RWPE2 (cell line): ENCODE measurements at regions not wholly inside any gene's neighbourhood (a gene's known extent, or its start where the extent isn't known, plus 50 kb on each side); places are given as distances from the start of the nearest gene placed in this dataset.

ENCODE experiments used
- ATAC-seq: fragments of 200-7000 bp; cut with Tn5 transposase; 3 replicates; pipeline ENCODE4 v1.9.1; 2021; ENCODE audit warnings: low read depth
- DNase-seq: peaks from one replicate; pipeline ENCODE4 v3.0.0-alpha.2; 2020; ENCODE audit warnings: low spot score
- H3K27ac ChIP-seq: fragments of 450-650 bp; 2 replicates; pipeline ENCODE4 v1.5.1; 2017; ENCODE audit warnings: mild to moderate bottlenecking; ENCODE audit not compliant: poor library complexity, severe bottlenecking
- H3K27me3 ChIP-seq: fragments of 250-450 bp; sonication (Bioruptor Pico); 2 replicates; pipeline ENCODE4 v1.5.1; 2021; ENCODE audit warnings: mild to moderate bottlenecking, moderate library complexity; ENCODE audit not compliant: insufficient read depth, poor library complexity, severe bottlenecking
- H3K36me3 ChIP-seq: fragments of 250-450 bp; sonication (Bioruptor Pico); 2 replicates; pipeline ENCODE4 v1.5.1; 2020; ENCODE audit warnings: low read depth, mild to moderate bottlenecking, moderate library complexity
- H3K4me1 ChIP-seq: fragments of 250-450 bp; sonication (Bioruptor Pico); 2 replicates; pipeline ENCODE4 v1.5.1; 2021; ENCODE audit warnings: mild to moderate bottlenecking, moderate library complexity; ENCODE audit not compliant: insufficient read depth, poor library complexity, severe bottlenecking
- H3K4me3 ChIP-seq: fragments of 250-450 bp; sonication (Bioruptor Pico); 2 replicates; pipeline ENCODE4 v1.5.1; 2021; ENCODE audit warnings: mild to moderate bottlenecking, moderate library complexity; ENCODE audit not compliant: severe bottlenecking
- H3K9me3 ChIP-seq: fragments of 250-450 bp; sonication (Bioruptor Pico); 2 replicates; pipeline ENCODE4 v1.5.1; 2021; ENCODE audit warnings: mild to moderate bottlenecking, moderate library complexity; ENCODE audit not compliant: severe bottlenecking
- TF ChIP-seq, protein P1 (sequence below): fragments of 450-650 bp; IDR thresholded peaks from one replicate; pipeline ENCODE4 v1.5.1; 2017; ENCODE audit warnings: mild to moderate bottlenecking, moderate library complexity; ENCODE audit not compliant: poor library complexity, severe bottlenecking

DNA sequence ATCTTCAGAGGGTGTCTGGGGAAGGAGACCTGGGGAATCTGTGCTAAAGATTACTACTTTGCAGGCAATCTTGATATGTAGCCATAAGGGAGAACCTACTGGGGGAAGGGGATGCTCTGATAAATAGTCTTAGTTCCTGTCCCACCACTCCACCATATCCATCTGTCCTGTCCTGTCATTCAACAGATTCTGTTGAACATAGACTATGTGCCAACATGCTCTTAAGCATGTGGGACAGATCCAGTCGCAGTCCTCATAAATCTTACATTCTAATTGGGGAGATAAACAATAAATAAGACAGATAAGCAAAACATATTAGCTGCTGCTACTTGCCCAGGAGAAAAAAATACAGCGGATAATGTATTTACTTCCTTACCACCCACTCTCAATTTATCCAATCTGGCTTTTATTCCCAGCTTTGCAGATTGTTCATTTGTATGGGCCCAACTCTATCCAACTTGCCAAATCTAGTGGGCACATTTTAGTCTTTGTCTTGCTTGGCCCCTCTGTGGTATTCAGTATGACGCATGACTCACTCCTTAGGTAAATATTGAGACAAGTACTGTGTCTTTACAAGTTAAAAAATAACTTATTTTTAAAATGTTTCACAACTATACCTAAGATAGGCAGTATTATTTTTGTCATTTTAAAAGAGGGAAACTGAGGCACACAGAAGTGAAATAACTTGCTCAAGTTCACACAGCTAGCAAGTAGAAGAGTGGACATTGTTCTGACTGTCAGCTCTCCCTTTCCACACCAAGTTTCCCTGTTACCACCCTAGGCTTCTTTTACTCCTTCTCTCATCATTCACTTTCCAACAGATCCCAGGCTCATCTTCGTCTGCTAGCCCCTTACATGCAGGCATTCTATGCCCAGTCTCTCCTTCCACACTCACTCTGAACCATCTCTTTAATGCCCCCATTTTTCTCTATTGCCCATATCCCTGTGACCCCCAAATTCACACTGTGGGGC is 133.6 kb upstream of the SESN3 start:
- no peak overlapping the region for H3K4me3 ChIP-seq
- ATAC-seq (peak; percentile 99), DNase-seq (no peak)
- H3K4me1 ChIP-seq: peaks cover 19% of the 10 kb centered on the region
- no peaks in the 10 kb centered on the region for H3K36me3 ChIP-seq
- no peaks in the 10 kb centered on the region for H3K9me3 ChIP-seq
- H3K27me3 ChIP-seq: no peaks in the 10 kb centered on the region
- H3K27ac ChIP-seq: no peak overlapping the region
- TF ChIP-seq, protein P1, sequence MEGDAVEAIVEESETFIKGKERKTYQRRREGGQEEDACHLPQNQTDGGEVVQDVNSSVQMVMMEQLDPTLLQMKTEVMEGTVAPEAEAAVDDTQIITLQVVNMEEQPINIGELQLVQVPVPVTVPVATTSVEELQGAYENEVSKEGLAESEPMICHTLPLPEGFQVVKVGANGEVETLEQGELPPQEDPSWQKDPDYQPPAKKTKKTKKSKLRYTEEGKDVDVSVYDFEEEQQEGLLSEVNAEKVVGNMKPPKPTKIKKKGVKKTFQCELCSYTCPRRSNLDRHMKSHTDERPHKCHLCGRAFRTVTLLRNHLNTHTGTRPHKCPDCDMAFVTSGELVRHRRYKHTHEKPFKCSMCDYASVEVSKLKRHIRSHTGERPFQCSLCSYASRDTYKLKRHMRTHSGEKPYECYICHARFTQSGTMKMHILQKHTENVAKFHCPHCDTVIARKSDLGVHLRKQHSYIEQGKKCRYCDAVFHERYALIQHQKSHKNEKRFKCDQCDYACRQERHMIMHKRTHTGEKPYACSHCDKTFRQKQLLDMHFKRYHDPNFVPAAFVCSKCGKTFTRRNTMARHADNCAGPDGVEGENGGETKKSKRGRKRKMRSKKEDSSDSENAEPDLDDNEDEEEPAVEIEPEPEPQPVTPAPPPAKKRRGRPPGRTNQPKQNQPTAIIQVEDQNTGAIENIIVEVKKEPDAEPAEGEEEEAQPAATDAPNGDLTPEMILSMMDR: no peak

DNA sequence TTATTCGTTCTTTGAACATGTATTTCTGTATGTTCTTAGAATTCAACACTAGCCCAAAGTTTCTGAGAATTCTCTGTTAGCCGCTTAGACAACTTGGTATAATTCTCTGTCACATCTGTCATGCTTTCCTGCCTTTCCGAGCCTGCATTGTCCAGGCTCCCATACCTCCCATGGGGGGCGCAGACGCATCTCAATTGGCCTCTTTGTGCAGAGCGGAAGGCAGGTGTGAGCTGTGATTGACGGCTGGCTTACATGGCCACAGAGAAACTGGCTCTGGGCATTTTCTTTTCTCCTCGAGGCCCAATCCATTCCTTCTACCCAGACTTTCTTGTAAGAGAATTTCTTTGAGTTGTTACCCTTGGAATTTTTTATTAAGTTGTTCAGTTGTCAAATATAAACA is 132.7 kb upstream of the SESN3 start:
- H3K4me1 ChIP-seq: peaks cover 20% of the 10 kb centered on the region
- DNase-seq (no peak), ATAC-seq (no peak)
- no peaks in the 10 kb centered on the region for H3K27me3 ChIP-seq
- H3K36me3 ChIP-seq: no peaks in the 10 kb centered on the region
- no peaks in the 10 kb centered on the region for H3K9me3 ChIP-seq
- no peak overlapping the region for H3K4me3 ChIP-seq
- H3K27ac ChIP-seq: no peak overlapping the region
- TF ChIP-seq, protein P1: no peak

DNA sequence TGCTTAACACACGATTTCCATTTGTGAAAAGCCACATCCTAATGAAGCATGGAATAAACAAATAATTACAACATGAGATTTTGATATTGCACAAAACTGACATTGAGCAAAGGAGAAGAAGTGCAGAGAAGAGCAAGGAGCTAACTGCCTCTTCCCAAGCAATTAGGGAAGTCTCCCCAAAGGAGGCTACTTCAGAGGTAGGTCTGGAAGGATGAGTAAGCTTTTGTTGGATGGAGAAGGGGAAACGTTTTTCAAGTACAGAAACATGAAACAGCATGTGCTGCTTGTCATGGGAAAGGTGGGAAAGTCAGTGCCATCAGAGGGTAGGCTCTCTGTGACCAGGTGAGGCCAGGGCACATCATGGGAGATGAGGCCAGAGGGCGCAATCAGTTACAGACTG is 132.2 kb upstream of the SESN3 start:
- H3K4me3 ChIP-seq: no peak overlapping the region
- no peaks in the 10 kb centered on the region for H3K36me3 ChIP-seq
- no peak for ATAC-seq
- H3K9me3 ChIP-seq: no peaks in the 10 kb centered on the region
- H3K27ac ChIP-seq: no peak overlapping the region
- TF ChIP-seq, protein P1: no peak
- H3K27me3 ChIP-seq: no peaks in the 10 kb centered on the region
- peaks cover 20% of the 10 kb centered on the region for H3K4me1 ChIP-seq
- DNase-seq: no peak

- ATAC-seq (no peak), DNase-seq (no peak)
- Histone ChIP-seq H3K4me1 (peaks cover 20% of the 10 kb centered on the region), H3K27me3 (no peaks in the 10 kb centered on the region), H3K9me3 (no peaks in the 10 kb centered on the region), H3K4me3 (no peak overlapping the region), H3K36me3 (no peaks in the 10 kb centered on the region), H3K27ac (no peak overlapping the region)
- TF ChIP-seq, protein P1: no peak
Measured at GRCh38 chr11:95361180-95361579, 130.2 kb upstream of the SESN3 start.

DNA sequence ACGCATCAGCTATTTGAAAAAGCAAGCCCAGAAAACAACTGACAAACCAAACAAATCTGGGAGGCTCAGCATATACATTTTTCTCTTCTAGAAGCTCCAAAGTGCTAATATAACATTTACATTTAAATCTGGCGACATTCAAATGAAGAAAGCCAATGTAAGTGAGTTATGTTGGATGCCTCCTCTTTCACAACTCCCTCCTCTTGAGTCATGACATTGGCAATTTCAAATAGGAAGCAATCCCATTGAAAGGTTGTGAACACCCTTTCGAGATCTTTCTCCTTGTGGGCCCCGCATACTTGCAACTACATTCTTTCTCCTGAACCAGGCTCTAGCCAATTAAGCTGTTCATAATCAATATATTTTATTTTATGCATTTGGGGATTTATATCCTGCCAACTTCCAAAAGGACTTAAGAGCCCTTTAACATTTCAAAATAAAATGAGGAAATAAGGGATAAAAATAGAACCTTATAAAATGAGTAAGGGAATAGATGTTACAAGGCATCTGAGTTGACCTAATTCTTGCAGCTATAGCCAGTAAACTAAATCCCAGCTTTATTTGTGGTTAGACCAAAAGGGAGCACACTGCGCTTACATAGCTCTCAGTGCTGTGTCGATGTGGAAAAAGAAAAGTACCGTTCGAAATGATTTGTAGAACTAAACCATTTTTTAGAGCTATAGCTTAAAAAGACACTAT is 129.5 kb upstream of the SESN3 start:
- peaks cover 20% of the 10 kb centered on the region for H3K4me1 ChIP-seq
- no peaks in the 10 kb centered on the region for H3K27me3 ChIP-seq
- TF ChIP-seq, protein P1: no peak
- H3K27ac ChIP-seq: no peak overlapping the region
- no peaks in the 10 kb centered on the region for H3K9me3 ChIP-seq
- ATAC-seq (no peak), DNase-seq (no peak)
- H3K4me3 ChIP-seq: no peak overlapping the region
- H3K36me3 ChIP-seq: no peaks in the 10 kb centered on the region
